ENCODE measurements at regions not wholly inside any gene's neighbourhood (a gene's known extent, or its start where the extent isn't known, plus 50 kb on each side); places are given as distances from the start of the nearest gene placed in this dataset.
"Not testable (repeated sequence)": the region's sequence is repeated elsewhere in the genome, so short reads cannot be mapped to it uniquely, and the experiment has no call there.

DNA sequence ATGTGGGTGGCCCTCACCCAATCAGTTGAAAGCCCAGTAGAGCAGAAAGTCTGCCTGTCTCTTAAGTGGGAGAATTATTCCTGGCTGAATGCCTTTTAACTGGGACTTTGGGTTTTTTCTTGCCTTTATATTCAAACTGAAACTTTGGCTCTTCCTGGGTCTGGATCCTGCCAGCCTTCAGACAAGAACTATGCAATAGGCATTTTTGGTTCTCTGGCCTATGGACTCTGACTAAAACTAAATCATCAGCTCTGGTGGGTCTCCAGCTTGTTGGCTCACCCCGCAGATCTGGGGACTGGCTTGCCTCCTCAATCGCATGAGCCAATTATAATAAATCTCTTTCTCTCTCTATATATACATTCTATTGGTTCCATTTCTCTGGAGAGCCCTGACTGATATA, 173.0 kb upstream of the IGF1 start:
- no peak for DNase-seq

DNA sequence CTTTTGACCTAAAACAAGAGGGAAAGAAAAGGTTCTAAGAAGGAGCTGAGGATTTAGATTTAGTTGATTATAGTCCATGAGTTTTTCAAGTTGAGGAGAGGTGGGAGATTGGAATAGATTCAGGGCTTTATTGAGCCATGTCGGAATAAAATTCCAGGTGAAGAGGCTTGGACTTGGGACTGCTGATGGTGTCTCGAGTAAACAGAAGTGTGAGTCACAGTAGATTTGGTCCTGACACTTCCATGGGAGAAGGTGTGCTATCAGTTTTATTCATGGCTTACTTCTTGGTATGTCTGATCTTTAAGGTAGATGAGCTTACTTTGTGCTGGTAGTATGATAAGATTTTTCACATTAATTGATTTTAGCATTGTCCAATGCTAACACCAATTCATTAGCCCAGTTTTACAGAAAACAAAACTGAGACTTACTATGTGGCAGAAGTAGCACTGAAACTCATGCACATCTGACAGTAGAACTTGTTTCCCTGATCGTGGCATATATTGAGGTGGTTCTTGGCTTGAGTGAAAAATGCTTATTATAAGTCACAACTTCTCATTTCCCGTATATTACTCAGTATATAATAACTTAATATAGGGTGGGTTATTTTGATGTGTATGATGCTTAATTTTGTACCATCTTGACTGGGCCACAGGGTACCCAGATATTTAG, 172.4 kb upstream of the IGF1 start:
- no peak for DNase-seq

DNA sequence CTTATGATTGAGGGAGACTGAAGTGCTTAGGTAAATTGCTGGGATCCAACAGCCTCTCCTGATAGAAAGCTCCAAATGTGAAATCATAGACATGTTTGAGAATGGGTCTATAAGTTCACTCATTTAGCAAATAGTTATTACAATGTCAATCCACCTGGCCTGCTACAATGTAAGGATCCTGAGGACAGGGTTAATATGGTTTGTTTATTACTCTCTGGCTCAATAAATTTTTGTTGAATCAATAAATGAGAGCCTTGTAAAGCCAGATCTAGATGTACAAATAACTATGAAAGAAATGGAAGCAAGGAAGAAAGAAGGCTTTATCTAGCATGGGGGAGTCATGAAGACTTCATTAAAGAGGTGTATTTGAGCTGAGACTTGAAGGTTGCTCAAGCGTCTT, 165.6 kb upstream of the IGF1 start:
- DNase-seq, result no peak

DNA sequence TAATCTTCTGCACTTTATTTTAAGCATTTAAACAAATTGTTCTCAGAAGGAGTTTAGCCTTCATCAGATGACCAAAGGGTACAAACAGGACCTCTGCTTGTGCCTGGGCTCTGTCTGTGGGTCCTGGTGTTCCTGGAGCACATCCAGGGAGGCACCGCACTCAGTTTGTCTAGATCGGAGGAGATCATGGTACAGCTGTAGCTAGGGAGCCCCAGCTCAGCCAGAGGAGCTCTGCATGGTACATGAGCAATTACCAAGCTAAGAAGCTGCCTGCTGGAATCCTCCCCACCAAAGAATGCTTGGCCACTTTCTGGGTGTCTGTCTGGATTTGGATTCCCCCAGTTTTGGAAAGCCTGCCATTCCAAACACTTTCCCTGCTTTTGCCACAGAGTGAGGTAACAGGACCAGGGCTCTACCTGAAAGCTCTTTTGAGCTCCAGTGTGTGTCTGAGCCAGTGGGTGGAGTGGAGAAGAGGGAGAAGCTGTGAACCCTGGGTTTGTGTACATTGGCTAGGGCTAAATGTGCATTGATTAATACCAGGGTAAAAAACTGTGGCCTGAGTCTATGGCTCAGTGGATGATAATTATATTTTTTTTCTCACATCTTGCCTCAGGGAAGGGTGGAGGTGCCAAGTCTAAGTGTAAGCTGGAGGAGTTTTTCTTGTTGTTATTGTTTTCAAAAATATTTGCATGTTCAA, 163.7 kb upstream of the IGF1 start:
- no peak for DNase-seq

DNA sequence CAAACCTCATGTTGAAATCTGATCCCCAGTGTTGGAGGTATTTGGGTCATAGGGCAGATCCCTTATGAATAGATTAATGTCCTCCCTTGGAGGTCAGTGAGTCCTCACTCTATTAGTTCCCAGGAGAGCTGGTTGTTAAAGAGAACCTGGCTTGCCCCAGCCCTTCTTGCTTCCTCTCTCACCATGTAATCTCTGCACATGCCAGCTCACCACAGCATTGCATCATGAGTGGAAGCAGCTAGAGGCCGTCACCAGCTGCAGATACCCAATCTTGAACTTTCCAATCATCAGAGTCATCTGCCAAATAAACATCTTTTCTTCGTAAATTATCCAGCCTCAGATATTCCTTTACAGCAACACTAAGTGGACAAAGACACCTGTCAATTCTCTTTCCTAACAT, 161.8 kb upstream of the IGF1 start:
- no peak for DNase-seq

DNA sequence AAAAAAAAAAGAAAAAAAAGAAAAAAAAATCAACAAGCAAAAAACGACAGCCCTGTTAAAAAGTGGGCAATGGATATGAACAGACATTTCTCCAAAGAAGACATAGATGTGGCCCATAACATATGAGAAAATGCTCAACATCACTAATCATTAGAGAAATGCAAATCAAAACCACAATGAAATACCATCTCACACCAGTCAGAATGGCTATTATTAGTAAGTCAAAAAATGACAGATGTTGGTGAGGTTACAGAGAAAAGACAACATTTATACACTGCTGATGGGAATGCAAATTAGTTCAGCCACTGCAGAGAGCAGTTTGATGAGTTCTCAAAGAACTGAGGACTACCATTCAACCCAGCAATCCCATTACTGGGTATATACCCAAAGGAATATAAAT, 160.3 kb upstream of the IGF1 start:
- not testable (repeated sequence) for DNase-seq

DNA sequence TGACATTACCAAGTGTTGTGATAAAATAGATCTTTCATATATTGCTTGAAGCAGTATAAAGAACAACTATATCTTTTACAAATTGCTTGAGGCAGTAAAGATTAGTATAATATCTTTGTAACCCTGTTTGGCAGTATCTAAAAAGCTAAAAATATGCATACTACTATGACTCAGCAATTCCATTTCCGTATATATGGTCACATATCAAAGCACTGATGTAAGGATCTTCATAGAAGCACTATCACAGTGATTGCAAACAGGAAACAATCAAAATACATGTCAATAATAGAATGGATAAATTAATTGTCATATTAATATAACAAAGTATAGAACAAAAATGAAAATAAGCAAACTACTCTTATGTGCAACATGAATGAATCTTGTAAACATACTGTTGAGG, 158.4 kb upstream of the IGF1 start:
- no peak for DNase-seq

DNA sequence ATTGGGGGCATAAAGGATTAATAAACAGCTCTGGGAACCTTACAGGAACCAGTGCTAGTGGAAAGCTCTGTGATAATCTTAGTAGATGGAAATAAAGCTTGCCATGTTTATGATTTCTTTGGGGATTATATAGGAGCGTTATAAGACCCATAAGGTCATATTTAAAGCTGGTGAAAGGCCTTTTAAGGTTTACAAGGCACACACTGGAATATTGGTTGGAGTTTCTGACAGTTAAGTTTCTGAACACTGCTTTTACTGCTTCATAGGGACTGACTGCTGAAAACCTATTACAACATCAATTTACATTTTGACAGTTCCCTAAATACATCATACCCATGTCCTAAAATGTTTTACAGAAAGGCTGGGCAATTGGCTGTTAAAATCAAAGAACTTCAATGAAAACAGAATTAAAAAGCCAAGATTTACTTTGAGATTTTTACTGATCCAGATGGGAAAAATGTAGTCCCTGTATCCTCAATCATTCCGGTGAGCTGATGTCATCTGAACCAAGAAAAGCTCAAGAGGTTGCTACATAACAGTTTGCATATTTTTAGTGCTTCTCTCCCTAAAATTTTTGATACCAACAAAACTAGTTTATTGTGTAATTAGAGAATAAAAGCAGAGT, 153.7 kb upstream of the IGF1 start:
- no peak for DNase-seq

DNA sequence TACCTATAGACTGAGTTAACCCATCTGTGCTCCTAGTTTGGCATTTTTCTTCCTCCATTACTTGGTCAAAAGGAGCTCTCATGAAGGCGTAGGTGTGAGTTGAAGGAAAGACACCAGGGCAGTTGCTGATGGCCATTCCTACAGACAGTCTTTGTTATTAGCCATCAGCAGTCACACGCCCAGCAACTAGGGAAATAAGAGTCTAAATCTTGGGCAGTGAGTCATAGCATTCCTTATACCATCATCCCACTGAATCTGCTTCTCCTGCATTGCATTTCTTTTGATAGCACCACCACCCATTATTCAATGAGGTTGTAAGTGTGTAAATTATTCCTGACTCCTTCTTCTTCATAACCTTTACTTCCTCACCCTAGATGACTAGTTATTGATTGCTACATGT, 150.9 kb upstream of the IGF1 start:
- no peak for DNase-seq

DNA sequence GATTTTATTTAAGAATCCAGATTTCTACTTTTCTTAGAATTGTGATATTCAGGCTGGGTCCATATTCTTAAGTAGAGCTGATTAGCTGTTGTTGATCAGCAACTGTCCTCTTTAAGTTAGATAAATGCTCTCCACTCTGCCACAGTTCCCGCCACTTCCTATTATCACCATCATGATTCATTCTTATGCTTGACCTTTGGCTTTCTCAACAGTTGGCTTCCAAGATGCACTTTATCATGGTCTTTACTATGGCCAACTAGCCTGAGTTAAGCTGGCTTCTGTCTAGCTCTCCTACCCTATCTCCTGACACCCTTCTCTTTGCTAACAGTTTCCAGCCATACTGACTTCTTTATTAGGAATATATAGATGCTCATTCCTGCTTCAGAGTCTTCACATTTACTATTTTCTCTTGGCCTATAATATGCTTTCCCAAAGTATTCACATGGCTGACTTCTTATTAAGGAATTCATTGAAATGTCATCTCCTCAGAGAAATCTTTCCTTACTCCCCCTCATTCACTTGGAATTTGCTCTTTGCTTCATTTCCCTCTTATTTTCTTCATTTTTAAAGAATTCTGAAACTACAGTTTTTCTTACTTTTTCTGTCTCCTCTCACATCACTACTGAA, 149.0 kb upstream of the IGF1 start:
- no peak for DNase-seq

DNA sequence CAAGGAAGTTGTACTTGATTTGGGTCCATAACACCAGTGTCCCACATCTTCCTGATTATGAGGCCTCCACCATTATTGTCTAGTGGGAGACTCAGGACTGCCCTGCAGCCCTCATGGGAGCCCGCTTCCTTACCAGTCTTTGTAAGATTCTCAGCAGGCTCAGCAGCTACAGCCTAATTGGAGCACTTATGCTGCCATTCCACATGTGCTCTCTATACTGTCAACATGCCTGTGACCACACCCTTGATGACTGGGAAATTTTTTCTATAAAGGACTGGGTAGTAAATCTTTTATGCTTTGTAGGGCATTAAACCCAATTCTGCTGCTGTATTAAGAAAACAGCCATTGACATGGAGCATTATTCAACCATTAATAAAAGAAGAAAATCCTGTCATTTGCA, 145.5 kb upstream of the IGF1 start:
- DNase-seq, result no peak

DNA sequence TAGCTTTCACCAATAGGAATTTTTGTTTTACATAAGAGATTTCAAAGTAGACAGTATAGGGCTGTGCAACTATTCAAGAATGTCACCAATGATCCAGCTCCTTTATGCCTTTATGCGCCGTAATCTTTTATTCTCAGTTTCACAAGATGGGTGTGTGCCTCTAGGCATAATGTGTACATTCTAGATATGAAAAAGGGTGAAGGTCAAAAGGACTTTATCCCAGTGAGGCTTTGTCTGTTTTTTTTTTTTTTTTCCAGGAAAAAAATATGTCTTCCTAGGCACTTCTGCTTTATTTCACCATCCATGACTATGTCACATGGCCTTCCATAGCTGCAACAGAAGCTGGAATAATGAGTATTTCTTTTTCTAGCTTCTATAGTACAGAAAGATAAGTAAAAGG, 142.3 kb upstream of the IGF1 start:
- DNase-seq, result no peak

DNA sequence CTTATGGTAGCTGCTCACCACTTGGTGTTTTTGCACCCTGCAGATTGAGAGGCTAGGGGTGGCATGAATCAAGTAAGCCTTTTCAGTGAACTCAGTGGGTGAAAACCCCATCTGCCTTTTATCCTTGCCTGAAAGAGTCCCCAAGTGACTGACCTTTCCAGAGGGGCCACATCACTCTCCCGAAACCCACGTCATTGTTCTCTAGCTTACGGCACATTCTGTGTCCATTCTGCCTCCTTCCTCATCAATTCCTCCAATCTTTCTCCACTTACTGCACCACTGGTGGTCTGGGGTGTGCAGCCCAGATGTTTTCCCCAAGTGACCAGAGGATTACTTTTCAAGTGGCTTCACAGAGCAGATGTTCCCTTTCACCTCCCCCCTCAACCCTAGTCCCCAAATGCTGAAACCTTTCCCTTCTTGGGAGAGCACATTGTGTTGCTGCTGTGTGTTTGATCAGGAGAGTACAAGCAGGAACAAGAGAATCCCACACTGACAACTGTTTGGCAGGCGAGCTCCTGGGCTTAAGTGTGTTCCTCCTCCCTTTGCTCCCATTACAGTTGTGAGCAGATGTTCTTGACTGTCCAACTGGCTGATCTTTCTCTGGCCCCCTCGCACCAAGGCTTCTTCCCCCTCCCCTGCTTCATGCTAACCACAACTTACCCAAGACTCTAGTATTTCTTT, 138.0 kb upstream of the IGF1 start:
- no peak for DNase-seq

DNA sequence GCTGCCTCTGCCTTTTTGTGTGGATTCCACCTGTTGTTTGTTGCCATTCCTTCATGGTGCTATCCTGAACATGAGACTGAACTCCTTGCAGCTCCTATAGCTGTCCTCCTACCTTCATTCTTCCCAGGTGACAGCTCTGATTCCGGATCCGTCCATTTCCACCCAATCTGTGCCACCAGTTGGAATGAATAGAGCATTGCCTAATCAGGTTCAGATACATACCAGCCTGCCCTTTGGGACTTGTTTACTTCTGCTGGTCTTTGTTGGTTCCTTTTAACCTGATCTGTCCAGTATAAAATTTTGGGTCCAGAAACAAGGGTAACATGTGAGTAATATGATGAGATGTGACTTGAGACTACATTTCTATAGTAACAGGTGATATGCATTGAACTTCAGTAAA, 136.3 kb upstream of the IGF1 start:
- no peak for DNase-seq

DNA sequence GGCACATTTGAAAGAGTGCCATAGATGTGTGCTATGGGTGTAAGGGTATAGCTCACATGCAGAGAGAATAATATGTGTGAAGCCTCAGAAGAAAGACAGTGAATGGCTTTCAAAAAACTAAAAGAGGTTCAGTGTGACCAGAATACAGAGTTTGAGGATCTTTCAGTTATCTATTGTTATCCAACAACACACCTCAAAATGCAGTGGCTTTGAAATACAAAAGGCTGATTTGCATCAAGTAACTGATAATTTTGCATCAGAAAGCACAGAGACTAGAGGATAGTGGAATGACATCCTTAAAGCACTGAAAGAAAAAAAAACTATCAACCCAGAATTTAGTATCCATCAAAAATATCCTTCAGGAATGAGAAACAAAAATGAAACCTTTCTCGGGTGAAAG, 131.6 kb upstream of the IGF1 start:
- DNase-seq, result no peak

DNA sequence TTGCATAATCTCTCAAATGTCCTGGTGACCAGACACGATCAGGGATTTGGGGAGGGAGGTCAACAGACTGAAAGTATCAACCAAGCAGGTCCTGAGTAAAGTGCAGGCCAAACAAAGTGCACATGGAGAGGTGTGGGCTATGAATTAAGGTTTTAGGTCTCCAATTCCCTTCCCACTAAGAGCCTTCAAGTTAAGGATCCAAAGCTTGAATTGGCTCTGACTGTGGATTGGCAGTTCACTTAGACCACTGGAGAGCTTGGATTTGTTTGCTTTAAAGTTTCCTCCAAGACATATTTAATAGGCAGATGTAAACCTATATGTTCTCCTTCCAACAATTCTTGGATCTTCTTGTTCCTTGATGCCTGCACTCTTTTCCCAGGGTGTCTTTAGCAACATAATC, 129.6 kb upstream of the IGF1 start:
- no peak for DNase-seq

DNA sequence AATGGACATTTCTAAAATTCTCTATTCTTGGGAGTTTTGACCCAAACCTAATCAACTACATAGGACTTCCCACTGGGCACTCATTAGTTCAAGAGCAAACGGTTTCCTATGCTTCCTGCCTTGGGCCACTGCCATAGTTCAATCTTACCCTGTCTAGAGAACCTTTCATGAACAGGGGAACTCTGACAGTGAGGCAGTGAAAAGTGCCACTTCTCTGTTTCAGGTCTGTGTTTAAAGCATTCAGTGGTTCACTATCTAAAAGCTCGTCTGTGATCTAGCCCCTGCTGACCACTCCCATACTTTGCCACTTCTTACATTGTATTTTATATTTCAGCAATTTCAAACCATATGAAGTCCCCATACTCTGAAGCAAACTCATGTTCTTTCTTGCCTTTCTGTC, 122.7 kb upstream of the IGF1 start:
- no peak for DNase-seq

DNA sequence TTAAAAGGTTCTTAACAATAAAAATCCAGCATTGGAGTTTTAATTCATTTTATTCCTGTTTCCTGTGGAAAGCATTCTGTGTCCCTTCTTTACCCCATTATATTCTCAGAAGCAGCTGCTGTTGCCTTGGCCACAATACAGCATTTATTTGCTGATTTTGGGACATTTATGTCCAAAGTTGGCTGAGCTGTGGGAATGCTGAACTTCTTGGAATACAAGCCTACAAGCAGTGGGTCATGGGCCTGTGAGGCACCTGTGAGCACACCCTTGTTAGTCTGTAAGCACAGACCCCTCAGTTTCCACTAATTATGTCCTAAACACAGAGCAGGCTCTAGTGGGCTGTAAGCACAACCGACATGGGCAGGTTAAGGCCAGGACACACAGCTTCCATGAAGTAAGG, 122.2 kb upstream of the IGF1 start:
- DNase-seq, result no peak

DNA sequence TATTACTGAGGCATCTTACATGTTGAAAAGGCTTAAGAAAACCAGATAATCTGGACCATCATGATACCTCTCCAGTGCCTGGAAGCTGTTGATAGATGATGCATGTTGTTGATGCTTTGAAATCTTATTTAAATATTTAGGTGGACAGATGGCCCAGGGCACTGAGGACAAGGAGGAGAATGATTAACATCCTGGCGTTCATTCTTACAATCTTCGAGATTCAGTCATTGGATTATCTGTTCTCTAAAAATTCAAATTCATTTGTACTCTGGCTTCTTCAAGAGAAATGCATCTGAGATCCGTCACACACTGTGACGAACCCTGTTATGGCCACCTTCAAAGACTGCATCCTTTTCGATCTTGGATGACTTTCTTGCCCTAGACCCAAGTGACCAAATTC, 121.3 kb upstream of the IGF1 start:
- DNase-seq, result no peak

DNA sequence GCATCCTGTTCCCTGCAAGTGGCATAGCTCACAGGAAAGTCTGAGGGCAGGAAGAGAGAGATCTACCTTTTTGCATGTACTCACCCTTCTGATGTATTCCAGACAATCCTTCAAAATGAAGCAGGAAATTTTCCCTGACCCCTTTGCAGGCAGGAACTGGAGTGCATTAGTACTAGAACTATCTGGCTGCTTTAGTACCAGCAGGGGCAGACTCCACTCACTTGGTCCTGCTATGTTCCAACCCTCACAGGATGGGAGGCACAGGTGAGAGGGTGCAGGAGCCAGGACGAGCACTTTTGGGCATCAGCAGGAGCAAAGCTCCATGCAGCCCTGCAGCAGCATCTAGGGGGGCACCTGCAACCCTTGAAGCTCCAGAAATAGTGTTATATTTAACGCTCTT, 116.3 kb upstream of the IGF1 start:
- DNase-seq, result no peak

DNA sequence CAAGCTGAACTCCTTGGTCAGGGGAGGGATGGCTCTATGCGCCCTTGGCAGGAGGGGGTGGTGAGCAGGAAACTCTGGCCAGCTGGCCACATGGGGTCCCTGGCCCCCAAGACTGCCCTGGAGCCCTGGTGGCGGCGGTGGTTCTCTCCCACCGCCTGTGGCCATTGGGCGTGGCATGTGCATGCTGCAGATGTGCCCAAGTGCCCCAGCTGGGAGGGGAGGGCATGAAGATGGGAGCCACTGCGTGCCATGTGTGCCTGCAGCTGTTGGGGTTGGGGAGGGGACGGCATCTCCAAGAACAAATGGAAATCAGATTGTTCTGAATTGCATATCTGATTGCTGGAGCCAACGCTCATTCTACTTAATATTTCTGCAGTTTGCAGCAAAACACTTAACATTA, 115.7 kb upstream of the IGF1 start:
- DNase-seq, result no peak

DNA sequence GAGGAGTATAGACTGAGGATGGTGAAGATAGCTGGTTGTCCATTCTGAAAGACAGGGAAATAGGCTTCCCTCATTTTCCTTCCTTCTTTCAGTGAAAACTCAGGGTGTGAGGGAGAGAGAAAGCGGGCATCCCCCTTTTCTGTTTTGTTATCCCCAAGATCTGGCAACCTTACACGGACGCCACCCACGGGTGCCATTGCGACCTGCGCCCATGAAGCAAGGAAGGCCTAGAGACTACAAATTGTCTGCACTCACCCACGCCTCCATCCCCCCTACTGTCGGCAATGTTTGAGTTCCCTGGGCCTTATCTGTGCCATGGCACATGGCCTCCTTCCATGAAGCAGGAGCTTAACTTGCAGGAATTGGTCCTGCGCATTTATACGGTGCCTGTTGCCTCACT, 115.0 kb upstream of the IGF1 start:
- DNase-seq, result no peak

DNA sequence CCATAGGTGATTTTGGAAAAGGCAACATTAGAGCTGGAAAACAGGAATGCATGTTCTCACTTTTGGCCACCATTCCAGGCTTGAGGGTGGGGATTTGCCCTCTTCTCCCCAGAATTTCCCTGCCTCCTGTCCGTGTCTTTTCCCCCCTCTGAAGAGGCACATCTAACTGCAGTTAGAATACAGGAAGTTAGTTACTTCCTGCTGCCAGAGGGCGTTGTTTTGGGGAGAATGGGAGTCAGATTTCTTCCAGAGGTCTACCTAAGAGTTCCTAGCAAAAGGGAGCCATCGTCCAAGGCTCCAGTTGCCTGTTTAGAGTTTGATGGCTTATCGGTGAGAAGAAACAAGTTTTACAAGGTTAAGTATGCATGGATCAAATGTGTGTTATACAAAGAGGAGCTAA, 112.8 kb upstream of the IGF1 start:
- DNase-seq, result no peak

DNA sequence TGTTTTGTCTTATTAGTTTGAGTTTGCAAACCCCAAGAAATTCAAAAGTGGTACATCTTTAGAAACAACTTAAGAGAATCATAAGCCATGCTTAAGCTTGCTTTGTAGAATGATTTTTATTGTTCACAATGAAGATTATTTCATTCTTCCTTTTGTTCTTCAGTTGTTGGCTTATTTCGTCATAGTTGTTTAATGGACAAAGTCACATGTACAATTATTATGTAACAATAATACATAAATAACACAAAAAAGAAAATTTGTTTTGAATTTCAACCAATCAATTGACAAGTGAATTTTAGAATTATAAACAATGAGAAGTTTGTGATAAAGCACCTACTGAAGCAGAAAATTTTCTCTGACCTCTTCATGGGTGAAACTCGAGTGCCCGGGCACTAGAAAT, 111.8 kb upstream of the IGF1 start:
- no peak for DNase-seq

Measured in activated naive CD4-positive, alpha-beta T cell treated with anti-CD3 and anti-CD28 coated beads, Interleukin-2, amount 50 U/mL, for 16 hours (primary cell).